ENCODE measurements at regions not wholly inside any gene's neighbourhood (a gene's known extent, or its start where the extent isn't known, plus 50 kb on each side); places are given as distances from the start of the nearest gene placed in this dataset.

- Histone ChIP-seq H3K27ac (no peak overlapping the region), H3K4me1 (no peaks in the 10 kb centered on the region), H3K36me3 (no peaks in the 10 kb centered on the region), H3K27me3 (no peaks in the 10 kb centered on the region), H3K9me3 (no peaks in the 10 kb centered on the region), H3K4me3 (no peak overlapping the region)
- no peak for TF ChIP-seq POLR2A (IDR thresholded peaks at IDR 0.05)
- no peak for TF ChIP-seq CTCF (IDR thresholded peaks at IDR 0.05)
- no peak for TF ChIP-seq POLR2AphosphoS5 (IDR thresholded peaks at IDR 0.05)
- no peak for TF ChIP-seq EP300 (IDR thresholded peaks at IDR 0.05)
- intact Hi-C loops (cut with DNase I; ENCODE audit: low total_unique reads): no loop called here
- WGBS, 5 donors: 64 to 85% (median 80%) methylated on average over 2 of the region's 2 CpGs
- no peak for DNase-seq
Observed at GRCh38 chr4:81756042-81756441, 284.3 kb upstream of the RASGEF1B start.

GRCh38 chr4:81754169-81754568, 282.5 kb upstream of the RASGEF1B start:
- TF ChIP-seq POLR2AphosphoS5 (IDR thresholded peaks at IDR 0.05) (no peak), EP300 (IDR thresholded peaks at IDR 0.05) (no peak), POLR2A (IDR thresholded peaks at IDR 0.05) (no peak), CTCF (IDR thresholded peaks at IDR 0.05) (no peak)
- DNase-seq: no peak
- Histone ChIP-seq H3K27ac (no peak overlapping the region), H3K4me1 (no peaks in the 10 kb centered on the region), H3K9me3 (no peaks in the 10 kb centered on the region), H3K27me3 (no peaks in the 10 kb centered on the region), H3K36me3 (no peaks in the 10 kb centered on the region), H3K4me3 (no peak overlapping the region)
- 80 to 96% (median 94%) methylated on average over 4 of the region's 4 CpGs for WGBS, 5 donors
- intact Hi-C loops (cut with DNase I; ENCODE audit: low total_unique reads): no loop called here

- TF ChIP-seq CTCF (IDR thresholded peaks at IDR 0.05) (no peak), EP300 (IDR thresholded peaks at IDR 0.05) (no peak), POLR2AphosphoS5 (IDR thresholded peaks at IDR 0.05) (no peak), POLR2A (IDR thresholded peaks at IDR 0.05) (no peak)
- Histone ChIP-seq H3K4me3 (no peak overlapping the region), H3K9me3 (peaks cover 0 to 4% (median 0%) of the 10 kb centered on the region in 4 donors), H3K36me3 (no peaks in the 10 kb centered on the region), H3K4me1 (peaks cover 0 to 5% (median 0%) of the 10 kb centered on the region in 4 donors), H3K27ac (no peak overlapping the region), H3K27me3 (no peaks in the 10 kb centered on the region)
- intact Hi-C loops (cut with DNase I; ENCODE audit: low total_unique reads): no loop called here
- DNase-seq: no peak
- 91 to 96% (median 93%) methylated on average over 6 of the region's 6 CpGs for WGBS, 5 donors
Observed at GRCh38 chr4:81751531-81752289, 280.0 kb upstream of the RASGEF1B start.

GRCh38 chr4:81747242-81747930, 275.7 kb upstream of the RASGEF1B start:
- peaks cover 0 to 4% (median 0%) of the 10 kb centered on the region in 4 donors for H3K9me3 ChIP-seq
- no peak overlapping the region for H3K4me3 ChIP-seq
- H3K36me3 ChIP-seq: no peaks in the 10 kb centered on the region
- WGBS, 5 donors: 48 to 68% (median 52%) methylated on average over 2 of the region's 2 CpGs
- H3K27ac ChIP-seq: peak overlapping the region in 1 of 5 donors; percentile 38
- TF ChIP-seq POLR2A (IDR thresholded peaks at IDR 0.05) (no peak), EP300 (IDR thresholded peaks at IDR 0.05) (no peak), POLR2AphosphoS5 (IDR thresholded peaks at IDR 0.05) (no peak)
- intact Hi-C loops (cut with DNase I; ENCODE audit: low total_unique reads): no loop called here
- peaks cover 0 to 7% (median 3%) of the 10 kb centered on the region in 4 donors for H3K4me1 ChIP-seq
- DNase-seq: peak in 1 of 2 donors; percentile 45
- no peaks in the 10 kb centered on the region for H3K27me3 ChIP-seq
